ENCODE measurements at regions not wholly inside any gene's neighbourhood (a gene's known extent, or its start where the extent isn't known, plus 50 kb on each side); places are given as distances from the start of the nearest gene placed in this dataset.

DNA sequence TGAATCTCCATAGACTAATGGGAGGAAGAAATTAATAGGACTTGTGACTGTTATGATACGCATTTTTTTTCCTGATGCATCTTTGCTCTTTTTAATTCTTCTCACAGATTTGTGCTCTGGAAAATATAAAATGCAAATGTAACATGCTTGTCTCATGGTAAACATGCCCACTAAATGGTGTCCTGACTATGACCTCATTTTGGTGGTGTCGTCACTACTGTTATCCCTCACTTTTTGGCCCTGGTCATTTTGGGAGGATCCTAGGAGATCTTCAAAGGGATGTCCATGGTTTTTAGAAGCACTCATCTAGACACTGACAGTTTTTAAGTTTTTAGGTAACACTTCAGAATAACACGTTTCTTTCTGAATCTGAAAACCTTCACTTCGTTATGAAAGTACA, 790.8 kb upstream of the FBXO33 start:
- ATAC-seq (no peak), DNase-seq (ENCODE audit: low read depth in 1 of 2, low spot score in 1 of 2) (no peak), FAIRE-seq (no peak)
- WGBS (ENCODE audit: missing lambda C conversion rate), result 7% methylated on average over 4 of the region's 4 CpGs
- no peak overlapping the region for H3K4me3 ChIP-seq
- H3K27ac ChIP-seq, result no peak overlapping the region
- TF ChIP-seq MAX (IDR thresholded peaks at IDR 0.05) (no peak), FOSB (CRISPR knock-in tag; IDR thresholded peaks at IDR 0.05) (no peak), HES2 (IDR thresholded peaks at IDR 0.05) (no peak), POLR2AphosphoS2 (conservative IDR thresholded peaks at IDR 0.05; ENCODE audit: low read length) (no peak)
- TF ChIP-seq, protein P1, sequence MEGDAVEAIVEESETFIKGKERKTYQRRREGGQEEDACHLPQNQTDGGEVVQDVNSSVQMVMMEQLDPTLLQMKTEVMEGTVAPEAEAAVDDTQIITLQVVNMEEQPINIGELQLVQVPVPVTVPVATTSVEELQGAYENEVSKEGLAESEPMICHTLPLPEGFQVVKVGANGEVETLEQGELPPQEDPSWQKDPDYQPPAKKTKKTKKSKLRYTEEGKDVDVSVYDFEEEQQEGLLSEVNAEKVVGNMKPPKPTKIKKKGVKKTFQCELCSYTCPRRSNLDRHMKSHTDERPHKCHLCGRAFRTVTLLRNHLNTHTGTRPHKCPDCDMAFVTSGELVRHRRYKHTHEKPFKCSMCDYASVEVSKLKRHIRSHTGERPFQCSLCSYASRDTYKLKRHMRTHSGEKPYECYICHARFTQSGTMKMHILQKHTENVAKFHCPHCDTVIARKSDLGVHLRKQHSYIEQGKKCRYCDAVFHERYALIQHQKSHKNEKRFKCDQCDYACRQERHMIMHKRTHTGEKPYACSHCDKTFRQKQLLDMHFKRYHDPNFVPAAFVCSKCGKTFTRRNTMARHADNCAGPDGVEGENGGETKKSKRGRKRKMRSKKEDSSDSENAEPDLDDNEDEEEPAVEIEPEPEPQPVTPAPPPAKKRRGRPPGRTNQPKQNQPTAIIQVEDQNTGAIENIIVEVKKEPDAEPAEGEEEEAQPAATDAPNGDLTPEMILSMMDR (IDR thresholded peaks at IDR 0.05), result no peak
- no peaks in the 10 kb centered on the region for H3K4me1 ChIP-seq
- H3K9me3 ChIP-seq, result peaks cover 3% of the 10 kb centered on the region; the same call in 1 of the 3 replicates
- POLR2A ChIA-PET, result no interaction called here
- CTCF ChIA-PET, result no interaction called here
- H3K4me2 ChIP-seq, result no peak overlapping the region

DNA sequence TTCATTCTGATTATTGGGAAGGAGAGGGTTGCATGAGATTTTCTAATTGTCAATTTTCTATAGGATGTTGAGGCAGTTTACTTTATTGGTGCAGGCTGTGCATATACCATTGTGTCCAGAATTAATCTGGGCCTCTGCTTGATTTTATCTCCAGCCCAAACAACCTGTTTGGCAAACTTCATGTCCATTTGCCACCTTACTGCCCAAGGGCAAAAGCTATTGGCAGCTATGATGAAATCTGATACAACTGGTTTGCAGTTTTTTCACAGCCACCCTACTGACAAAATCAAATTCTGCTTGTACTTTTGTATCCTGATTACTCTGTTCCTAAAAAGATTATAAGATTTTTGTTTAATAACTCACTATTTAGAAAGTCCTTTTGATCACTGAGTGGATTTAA, 789.2 kb upstream of the FBXO33 start:
- no peak for DNase-seq (ENCODE audit: low read depth in 1 of 2, low spot score in 1 of 2)
- CTCF ChIA-PET, result no interaction called here
- no peak for ATAC-seq

More for the DNA sequence above, 789.2 kb upstream of the FBXO33 start:
- H3K4me2 ChIP-seq, result no peak overlapping the region
- H3K4me3 ChIP-seq, result no peak overlapping the region
- no peaks in the 10 kb centered on the region for H3K9me3 ChIP-seq
- FAIRE-seq, result no peak
- POLR2A ChIA-PET, result no interaction called here
- H3K27ac ChIP-seq, result no peak overlapping the region
- no peaks in the 10 kb centered on the region for H3K4me1 ChIP-seq
- TF ChIP-seq, protein P1 (IDR thresholded peaks at IDR 0.05), result no peak
- TF ChIP-seq ZNF302 (CRISPR knock-in tag; IDR thresholded peaks at IDR 0.05), result no peak
- TF ChIP-seq FOXS1 (CRISPR knock-in tag; IDR thresholded peaks at IDR 0.05), result no peak
- no peak for TF ChIP-seq NPAS2 (CRISPR knock-in tag; IDR thresholded peaks at IDR 0.05; ENCODE audit: borderline replicate concordance)
- no peak for TF ChIP-seq MAZ (IDR thresholded peaks at IDR 0.05; ENCODE audit: borderline replicate concordance, low read depth, low read length)
- no peak for TF ChIP-seq ZSCAN20 (CRISPR knock-in tag; IDR thresholded peaks at IDR 0.05)
- TF ChIP-seq HEYL (CRISPR knock-in tag; IDR thresholded peaks at IDR 0.05), result no peak
- no peak for TF ChIP-seq MAFK (IDR thresholded peaks at IDR 0.05; ENCODE audit: partially characterized antibody)
- no peak for TF ChIP-seq CBX8 (IDR thresholded peaks at IDR 0.05)
- TF ChIP-seq ELK1 (IDR thresholded peaks at IDR 0.05; ENCODE audit: low read depth, low read length), result no peak
- no peak for TF ChIP-seq JUN (IDR thresholded peaks at IDR 0.05)
- no peak for TF ChIP-seq HDAC2 (IDR thresholded peaks at IDR 0.05)
- TF ChIP-seq EHF (CRISPR knock-in tag; IDR thresholded peaks at IDR 0.05), result no peak
- TF ChIP-seq EHMT2 (IDR thresholded peaks at IDR 0.05; ENCODE audit: low read depth), result no peak
- TF ChIP-seq RAD21 (conservative IDR thresholded peaks at IDR 0.05 in 1 of 2, IDR thresholded peaks at IDR 0.05 in 1 of 2), result no peak
- no peak for TF ChIP-seq CBX2 (IDR thresholded peaks at IDR 0.05; ENCODE audit: borderline replicate concordance, low read depth)
- TF ChIP-seq SMC3 (IDR thresholded peaks at IDR 0.05), result no peak
- TF ChIP-seq KDM1A (IDR thresholded peaks at IDR 0.05; ENCODE audit: low read depth), result no peak
- TF ChIP-seq, protein P2, sequence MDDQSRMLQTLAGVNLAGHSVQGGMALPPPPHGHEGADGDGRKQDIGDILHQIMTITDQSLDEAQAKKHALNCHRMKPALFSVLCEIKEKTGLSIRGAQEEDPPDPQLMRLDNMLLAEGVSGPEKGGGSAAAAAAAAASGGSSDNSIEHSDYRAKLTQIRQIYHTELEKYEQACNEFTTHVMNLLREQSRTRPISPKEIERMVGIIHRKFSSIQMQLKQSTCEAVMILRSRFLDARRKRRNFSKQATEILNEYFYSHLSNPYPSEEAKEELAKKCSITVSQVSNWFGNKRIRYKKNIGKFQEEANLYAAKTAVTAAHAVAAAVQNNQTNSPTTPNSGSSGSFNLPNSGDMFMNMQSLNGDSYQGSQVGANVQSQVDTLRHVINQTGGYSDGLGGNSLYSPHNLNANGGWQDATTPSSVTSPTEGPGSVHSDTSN (IDR thresholded peaks at IDR 0.05), result no peak
- TF ChIP-seq NR3C1 (IDR thresholded peaks at IDR 0.05), result no peak

All from A549 (cell line).